ENCODE measurements at regions not wholly inside any gene's neighbourhood (a gene's known extent, or its start where the extent isn't known, plus 50 kb on each side); places are given as distances from the start of the nearest gene placed in this dataset.
"Not testable (repeated sequence)": the region's sequence is repeated elsewhere in the genome, so short reads cannot be mapped to it uniquely, and the experiment has no call there.

- intact Hi-C loops (cut with micrococcal nuclease; ENCODE audit: unreplicated experiment): no loop called here
Measured at GRCh38 chr1:238443687-238444086, 553.0 kb upstream of the ZP4 start.

GRCh38 chr1:238439511-238439910 is 548.8 kb upstream of the ZP4 start:
- Histone ChIP-seq H4K20me1 (ENCODE audit: insufficient read depth, low read length) (no peaks in the 10 kb centered on the region), H2AFZ (ENCODE audit: low read length) (no peak overlapping the region), H3K79me2 (ENCODE audit: insufficient read depth, low read depth, low read length) (no peaks in the 10 kb centered on the region), H3K4me3 (ENCODE audit: low read depth, low read length, poor library complexity, severe bottlenecking) (no peak overlapping the region), H3K9me2 (ENCODE audit: insufficient read depth, low read length) (no peaks in the 10 kb centered on the region), H3K9me3 (ENCODE audit: low read length) (no peaks in the 10 kb centered on the region), H3K27ac (ENCODE audit: low read depth, low read length, poor library complexity, severe bottlenecking) (no peak overlapping the region), H3K36me3 (ENCODE audit: insufficient read depth, low read length) (no peaks in the 10 kb centered on the region), H3K4me2 (ENCODE audit: low read length) (no peak overlapping the region), H3K4me1 (ENCODE audit: insufficient read depth, low read length, poor library complexity, severe bottlenecking) (no peaks in the 10 kb centered on the region)
- TF ChIP-seq EZH2phosphoT487 (IDR thresholded peaks at IDR 0.05; ENCODE audit: borderline replicate concordance, low read depth, low read length): no peak
- no peak for TF ChIP-seq CTCF (conservative IDR thresholded peaks at IDR 0.05; ENCODE audit: low read length)
- CTCF ChIA-PET (ENCODE audit: unreplicated experiment): no interaction called here
- DNase-seq (ENCODE audit: low spot score): no peak
- POLR2A ChIA-PET: no interaction called here
- intact Hi-C loops (cut with micrococcal nuclease; ENCODE audit: unreplicated experiment): no loop called here
- BruUV-seq (replicated peaks): no TSS peak

More at GRCh38 chr1:238443687-238444086, 553.0 kb upstream of the ZP4 start:
- ChIA-PET POLR2A (no interaction called here), CTCF (ENCODE audit: unreplicated experiment) (no interaction called here)
- H3K9me3 ChIP-seq (ENCODE audit: low read length): peaks cover 8% of the 10 kb centered on the region; the same call in 1 of the 2 replicates
- no peaks in the 10 kb centered on the region for H4K20me1 ChIP-seq (ENCODE audit: insufficient read depth, low read length)
- no peaks in the 10 kb centered on the region for H3K79me2 ChIP-seq (ENCODE audit: insufficient read depth, low read depth, low read length)
- H3K4me1 ChIP-seq (ENCODE audit: insufficient read depth, low read length, poor library complexity, severe bottlenecking): no peaks in the 10 kb centered on the region
- no peak overlapping the region for H3K4me3 ChIP-seq (ENCODE audit: low read depth, low read length, poor library complexity, severe bottlenecking)
- H3K27ac ChIP-seq (ENCODE audit: low read depth, low read length, poor library complexity, severe bottlenecking): no peak overlapping the region
- TF ChIP-seq CTCF (conservative IDR thresholded peaks at IDR 0.05; ENCODE audit: low read length): no peak
- no peaks in the 10 kb centered on the region for H3K36me3 ChIP-seq (ENCODE audit: insufficient read depth, low read length)
- H3K9me2 ChIP-seq (ENCODE audit: insufficient read depth, low read length): no peaks in the 10 kb centered on the region
- no peak overlapping the region for H2AFZ ChIP-seq (ENCODE audit: low read length)
- no TSS peak for BruUV-seq (replicated peaks)
- no peak for DNase-seq (ENCODE audit: low spot score)
- no peak overlapping the region for H3K4me2 ChIP-seq (ENCODE audit: low read length)

- Histone ChIP-seq H4K20me1 (ENCODE audit: insufficient read depth, low read length) (no peaks in the 10 kb centered on the region), H3K9me2 (ENCODE audit: insufficient read depth, low read length) (no peaks in the 10 kb centered on the region), H3K9me3 (ENCODE audit: low read length) (no peaks in the 10 kb centered on the region), H3K4me3 (ENCODE audit: low read depth, low read length, poor library complexity, severe bottlenecking) (no peak overlapping the region), H3K27ac (ENCODE audit: low read depth, low read length, poor library complexity, severe bottlenecking) (no peak overlapping the region), H3K79me2 (ENCODE audit: insufficient read depth, low read depth, low read length) (no peaks in the 10 kb centered on the region), H3K36me3 (ENCODE audit: insufficient read depth, low read length) (no peaks in the 10 kb centered on the region), H2AFZ (ENCODE audit: low read length) (no peak overlapping the region), H3K4me1 (ENCODE audit: insufficient read depth, low read length, poor library complexity, severe bottlenecking) (no peaks in the 10 kb centered on the region), H3K4me2 (ENCODE audit: low read length) (no peak overlapping the region)
- BruUV-seq (replicated peaks): no TSS peak
- POLR2A ChIA-PET: no interaction called here
- intact Hi-C loops (cut with micrococcal nuclease; ENCODE audit: unreplicated experiment): no loop called here
- no peak for DNase-seq (ENCODE audit: low spot score)
- CTCF ChIA-PET (ENCODE audit: unreplicated experiment): no interaction called here
- no peak for TF ChIP-seq CTCF (conservative IDR thresholded peaks at IDR 0.05; ENCODE audit: low read length)
- no peak for TF ChIP-seq EZH2phosphoT487 (IDR thresholded peaks at IDR 0.05; ENCODE audit: borderline replicate concordance, low read depth, low read length)
Measured at GRCh38 chr1:238438311-238439270, 547.9 kb upstream of the ZP4 start.

GRCh38 chr1:238429703-238430102 is 539.0 kb upstream of the ZP4 start:
- intact Hi-C loops (cut with micrococcal nuclease; ENCODE audit: unreplicated experiment); H4K20me1 ChIP-seq (ENCODE audit: insufficient read depth, low read length); H3K27ac ChIP-seq (ENCODE audit: low read depth, low read length, poor library complexity, severe bottlenecking); DNase-seq (ENCODE audit: low spot score); H3K4me3 ChIP-seq (ENCODE audit: low read depth, low read length, poor library complexity, severe bottlenecking); H3K4me2 ChIP-seq (ENCODE audit: low read length); H3K79me2 ChIP-seq (ENCODE audit: insufficient read depth, low read depth, low read length); H3K9me2 ChIP-seq (ENCODE audit: insufficient read depth, low read length); H3K9me3 ChIP-seq (ENCODE audit: low read length); H3K4me1 ChIP-seq (ENCODE audit: insufficient read depth, low read length, poor library complexity, severe bottlenecking); H2AFZ ChIP-seq (ENCODE audit: low read length); H3K36me3 ChIP-seq (ENCODE audit: insufficient read depth, low read length); BruUV-seq (replicated peaks); POLR2A ChIA-PET; CTCF ChIA-PET (ENCODE audit: unreplicated experiment): not testable (repeated sequence)

All from OCI-LY7 (cell line).